ENCODE measurements at regions not wholly inside any gene's neighbourhood (a gene's known extent, or its start where the extent isn't known, plus 50 kb on each side); places are given as distances from the start of the nearest gene placed in this dataset.

DNA sequence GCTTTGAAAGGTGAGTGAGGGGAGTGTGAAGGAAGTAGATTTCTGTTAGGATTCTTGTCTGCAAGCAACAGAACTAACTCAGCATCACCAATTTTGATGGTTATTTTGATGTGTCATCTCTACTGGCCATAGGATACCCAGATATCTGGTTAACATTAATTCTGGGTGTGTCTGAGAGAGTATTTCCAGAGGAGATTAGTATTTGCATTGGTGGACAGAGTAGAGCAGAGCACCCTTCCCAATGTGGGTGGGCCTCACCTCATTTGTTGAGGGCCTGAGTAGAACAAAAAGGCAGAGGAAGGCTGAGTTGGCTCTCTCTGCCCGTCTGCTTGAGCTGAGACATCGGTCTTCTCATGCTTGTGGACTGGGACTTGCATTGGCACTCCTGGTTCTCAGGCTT is 121.8 kb upstream of the POU3F1 start:
- no peak overlapping the region for H3K27ac ChIP-seq (ENCODE audit: low read depth, low read length, poor library complexity, severe bottlenecking)
- H2AFZ ChIP-seq (ENCODE audit: low read length) = no peak overlapping the region
- CTCF ChIA-PET (ENCODE audit: unreplicated experiment) = no interaction called here
- no peak overlapping the region for H3K4me3 ChIP-seq (ENCODE audit: low read depth, low read length, poor library complexity, severe bottlenecking)
- H3K36me3 ChIP-seq (ENCODE audit: insufficient read depth, low read length) = no peaks in the 10 kb centered on the region
- no TSS peak for BruUV-seq (replicated peaks)
- intact Hi-C loops (cut with micrococcal nuclease; ENCODE audit: unreplicated experiment) = no loop called here
- no peak for TF ChIP-seq EZH2phosphoT487 (IDR thresholded peaks at IDR 0.05; ENCODE audit: borderline replicate concordance, low read depth, low read length)
- TF ChIP-seq, protein P1, sequence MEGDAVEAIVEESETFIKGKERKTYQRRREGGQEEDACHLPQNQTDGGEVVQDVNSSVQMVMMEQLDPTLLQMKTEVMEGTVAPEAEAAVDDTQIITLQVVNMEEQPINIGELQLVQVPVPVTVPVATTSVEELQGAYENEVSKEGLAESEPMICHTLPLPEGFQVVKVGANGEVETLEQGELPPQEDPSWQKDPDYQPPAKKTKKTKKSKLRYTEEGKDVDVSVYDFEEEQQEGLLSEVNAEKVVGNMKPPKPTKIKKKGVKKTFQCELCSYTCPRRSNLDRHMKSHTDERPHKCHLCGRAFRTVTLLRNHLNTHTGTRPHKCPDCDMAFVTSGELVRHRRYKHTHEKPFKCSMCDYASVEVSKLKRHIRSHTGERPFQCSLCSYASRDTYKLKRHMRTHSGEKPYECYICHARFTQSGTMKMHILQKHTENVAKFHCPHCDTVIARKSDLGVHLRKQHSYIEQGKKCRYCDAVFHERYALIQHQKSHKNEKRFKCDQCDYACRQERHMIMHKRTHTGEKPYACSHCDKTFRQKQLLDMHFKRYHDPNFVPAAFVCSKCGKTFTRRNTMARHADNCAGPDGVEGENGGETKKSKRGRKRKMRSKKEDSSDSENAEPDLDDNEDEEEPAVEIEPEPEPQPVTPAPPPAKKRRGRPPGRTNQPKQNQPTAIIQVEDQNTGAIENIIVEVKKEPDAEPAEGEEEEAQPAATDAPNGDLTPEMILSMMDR (conservative IDR thresholded peaks at IDR 0.05; ENCODE audit: low read length) = no peak
- H3K4me2 ChIP-seq (ENCODE audit: low read length) = no peak overlapping the region
- POLR2A ChIA-PET = no interaction called here
- H4K20me1 ChIP-seq (ENCODE audit: insufficient read depth, low read length) = no peaks in the 10 kb centered on the region
- H3K4me1 ChIP-seq (ENCODE audit: insufficient read depth, low read length, poor library complexity, severe bottlenecking) = peaks cover 3% of the 10 kb centered on the region
- no peaks in the 10 kb centered on the region for H3K9me3 ChIP-seq (ENCODE audit: low read length)
- no peak for DNase-seq (ENCODE audit: low spot score)
- H3K9me2 ChIP-seq (ENCODE audit: insufficient read depth, low read length) = no peaks in the 10 kb centered on the region
- no peaks in the 10 kb centered on the region for H3K79me2 ChIP-seq (ENCODE audit: insufficient read depth, low read depth, low read length)

GRCh38 chr1:38166461-38166860 is 119.9 kb upstream of the POU3F1 start:
- intact Hi-C loops (cut with micrococcal nuclease; ENCODE audit: unreplicated experiment) = no loop called here
- no peaks in the 10 kb centered on the region for H3K9me3 ChIP-seq (ENCODE audit: low read length)

DNA sequence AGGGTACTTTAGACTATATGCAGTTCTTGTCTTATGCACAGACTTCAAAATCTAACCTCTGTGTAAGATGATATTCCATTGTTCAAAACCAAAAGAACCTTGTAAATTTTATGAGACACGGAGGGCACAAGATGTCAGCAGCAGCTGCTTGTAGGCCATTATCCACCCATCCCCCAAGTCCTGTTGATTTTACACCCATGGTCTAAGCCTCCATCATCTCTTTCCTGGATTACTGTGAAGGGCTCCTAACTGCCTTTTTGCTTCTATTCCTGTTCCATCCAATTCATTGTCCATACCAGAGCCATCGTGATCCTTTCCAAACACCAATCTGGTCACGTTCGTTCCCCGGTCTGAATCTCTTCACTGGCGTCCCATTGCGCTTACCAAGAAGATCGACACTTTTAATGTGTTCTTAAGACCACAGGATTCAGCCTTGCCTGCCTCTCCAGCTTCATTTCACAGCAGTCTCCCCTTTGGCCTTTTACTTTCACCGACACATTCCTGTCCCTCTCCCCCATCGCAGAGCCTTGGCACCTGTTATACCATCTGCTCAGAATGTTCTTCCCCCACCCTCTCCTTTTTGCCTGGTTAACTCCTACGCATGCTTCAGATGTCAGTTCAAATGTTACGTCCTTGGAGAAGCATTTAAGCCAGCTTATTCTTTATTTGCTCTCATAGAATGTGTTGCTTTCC is 107.3 kb upstream of the POU3F1 start:
- intact Hi-C loops (cut with micrococcal nuclease; ENCODE audit: unreplicated experiment) = no loop called here
- Histone ChIP-seq H4K20me1 (ENCODE audit: insufficient read depth, low read length) (no peaks in the 10 kb centered on the region), H3K4me3 (ENCODE audit: low read depth, low read length, poor library complexity, severe bottlenecking) (no peak overlapping the region), H3K79me2 (ENCODE audit: insufficient read depth, low read depth, low read length) (no peaks in the 10 kb centered on the region), H3K4me1 (ENCODE audit: insufficient read depth, low read length, poor library complexity, severe bottlenecking) (peaks cover 34% of the 10 kb centered on the region), H3K9me3 (ENCODE audit: low read length) (0 out of 2 replicates have a peak, but pooled peaks cover 4% of the 10 kb centered on the region), H2AFZ (ENCODE audit: low read length) (no peak overlapping the region), H3K9me2 (ENCODE audit: insufficient read depth, low read length) (no peaks in the 10 kb centered on the region), H3K27ac (ENCODE audit: low read depth, low read length, poor library complexity, severe bottlenecking) (no peak overlapping the region), H3K36me3 (ENCODE audit: insufficient read depth, low read length) (no peaks in the 10 kb centered on the region), H3K4me2 (ENCODE audit: low read length) (peak overlapping the region; percentile 53)
- DNase-seq (ENCODE audit: low spot score) = no peak
- POLR2A ChIA-PET = no interaction called here
- no peak for TF ChIP-seq EZH2phosphoT487 (IDR thresholded peaks at IDR 0.05; ENCODE audit: borderline replicate concordance, low read depth, low read length)
- TF ChIP-seq, protein P1 (conservative IDR thresholded peaks at IDR 0.05; ENCODE audit: low read length) = no peak
- CTCF ChIA-PET (ENCODE audit: unreplicated experiment) = no interaction called here
- BruUV-seq (replicated peaks) = no TSS peak

More at GRCh38 chr1:38166461-38166860, 119.9 kb upstream of the POU3F1 start:
- no peak for TF ChIP-seq EZH2phosphoT487 (IDR thresholded peaks at IDR 0.05; ENCODE audit: borderline replicate concordance, low read depth, low read length)
- TF ChIP-seq, protein P1 (conservative IDR thresholded peaks at IDR 0.05; ENCODE audit: low read length) = no peak
- Histone ChIP-seq H3K36me3 (ENCODE audit: insufficient read depth, low read length) (no peaks in the 10 kb centered on the region), H3K79me2 (ENCODE audit: insufficient read depth, low read depth, low read length) (no peaks in the 10 kb centered on the region), H2AFZ (ENCODE audit: low read length) (no peak overlapping the region), H4K20me1 (ENCODE audit: insufficient read depth, low read length) (no peaks in the 10 kb centered on the region), H3K4me3 (ENCODE audit: low read depth, low read length, poor library complexity, severe bottlenecking) (no peak overlapping the region), H3K4me2 (ENCODE audit: low read length) (no peak overlapping the region), H3K27ac (ENCODE audit: low read depth, low read length, poor library complexity, severe bottlenecking) (no peak overlapping the region), H3K4me1 (ENCODE audit: insufficient read depth, low read length, poor library complexity, severe bottlenecking) (no peaks in the 10 kb centered on the region), H3K9me2 (ENCODE audit: insufficient read depth, low read length) (no peaks in the 10 kb centered on the region)
- no peak for DNase-seq (ENCODE audit: low spot score)
- ChIA-PET POLR2A (interaction anchor here (0.6 to 0.7 kb wide), 2 partner anchors 38 to 103 kb away, joined by 3 to 4 read pairs; no protein-coding TSS in a partner anchor), CTCF (ENCODE audit: unreplicated experiment) (no interaction called here)
- BruUV-seq (replicated peaks) = no TSS peak
